HFF-Myc (cell line): ENCODE measurements at regions not wholly inside any gene's neighbourhood (a gene's known extent, or its start where the extent isn't known, plus 50 kb on each side); places are given as distances from the start of the nearest gene placed in this dataset.
"Not testable (repeated sequence)": the region's sequence is repeated elsewhere in the genome, so short reads cannot be mapped to it uniquely, and the experiment has no call there.

Experiments used
- DNase-seq: peaks from one replicate; pipeline ENCODE4 v3.0.0-alpha.2; 2011; ENCODE audit warnings: low read depth; ENCODE audit errors: extremely low read depth
- H3K4me3 ChIP-seq: replicated peaks from 2 replicates; pipeline ENCODE4 v1.5.1; 2011; ENCODE audit warnings: low read depth, mild to moderate bottlenecking, control low read depth, low read length
- TF ChIP-seq, protein P1 (sequence below): IDR thresholded peaks from 2 replicates; pipeline ENCODE4 v1.5.1; 2012; ENCODE audit warnings: mild to moderate bottlenecking, low read depth, low read length, control low read depth; ENCODE audit errors: missing control alignments

- TF ChIP-seq, protein P1, sequence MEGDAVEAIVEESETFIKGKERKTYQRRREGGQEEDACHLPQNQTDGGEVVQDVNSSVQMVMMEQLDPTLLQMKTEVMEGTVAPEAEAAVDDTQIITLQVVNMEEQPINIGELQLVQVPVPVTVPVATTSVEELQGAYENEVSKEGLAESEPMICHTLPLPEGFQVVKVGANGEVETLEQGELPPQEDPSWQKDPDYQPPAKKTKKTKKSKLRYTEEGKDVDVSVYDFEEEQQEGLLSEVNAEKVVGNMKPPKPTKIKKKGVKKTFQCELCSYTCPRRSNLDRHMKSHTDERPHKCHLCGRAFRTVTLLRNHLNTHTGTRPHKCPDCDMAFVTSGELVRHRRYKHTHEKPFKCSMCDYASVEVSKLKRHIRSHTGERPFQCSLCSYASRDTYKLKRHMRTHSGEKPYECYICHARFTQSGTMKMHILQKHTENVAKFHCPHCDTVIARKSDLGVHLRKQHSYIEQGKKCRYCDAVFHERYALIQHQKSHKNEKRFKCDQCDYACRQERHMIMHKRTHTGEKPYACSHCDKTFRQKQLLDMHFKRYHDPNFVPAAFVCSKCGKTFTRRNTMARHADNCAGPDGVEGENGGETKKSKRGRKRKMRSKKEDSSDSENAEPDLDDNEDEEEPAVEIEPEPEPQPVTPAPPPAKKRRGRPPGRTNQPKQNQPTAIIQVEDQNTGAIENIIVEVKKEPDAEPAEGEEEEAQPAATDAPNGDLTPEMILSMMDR: no peak
- no peak for DNase-seq
These were observed 224.2 kb downstream of the CNTN3 start for GRCh38 chr3:74390121-74390877.

GRCh38 chr3:74387111-74387735 lies 227.2 kb downstream of the CNTN3 start:
- TF ChIP-seq, protein P1: no peak
- no peak for DNase-seq
- no peak overlapping the region for H3K4me3 ChIP-seq

More at GRCh38 chr3:74390121-74390877, 224.2 kb downstream of the CNTN3 start:
- no peak overlapping the region for H3K4me3 ChIP-seq

- TF ChIP-seq, protein P1: no peak
- H3K4me3 ChIP-seq: no peak overlapping the region
- no peak for DNase-seq
These were observed 230.3 kb downstream of the CNTN3 start for GRCh38 chr3:74384159-74384558.

DNA sequence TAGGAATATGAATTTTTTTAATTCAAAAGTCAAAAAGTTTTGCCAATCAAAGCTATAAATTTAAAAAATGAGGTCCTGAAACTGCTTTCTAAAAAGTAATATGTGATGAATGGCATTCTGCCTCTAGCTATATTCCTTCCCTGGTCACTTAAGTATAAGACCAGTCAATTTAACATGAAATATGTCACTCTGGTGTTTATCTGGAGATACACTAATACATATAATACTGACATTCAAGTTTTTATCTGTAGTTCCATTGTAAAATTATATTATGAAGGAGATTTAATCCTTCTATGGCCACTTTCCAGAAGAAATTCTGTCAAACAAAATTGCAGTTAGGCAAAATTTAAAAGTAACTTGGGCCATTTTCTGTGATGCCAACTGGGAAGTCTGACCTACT lies 236.8 kb downstream of the CNTN3 start:
- DNase-seq: no peak
- no peak overlapping the region for H3K4me3 ChIP-seq
- TF ChIP-seq, protein P1: no peak

DNA sequence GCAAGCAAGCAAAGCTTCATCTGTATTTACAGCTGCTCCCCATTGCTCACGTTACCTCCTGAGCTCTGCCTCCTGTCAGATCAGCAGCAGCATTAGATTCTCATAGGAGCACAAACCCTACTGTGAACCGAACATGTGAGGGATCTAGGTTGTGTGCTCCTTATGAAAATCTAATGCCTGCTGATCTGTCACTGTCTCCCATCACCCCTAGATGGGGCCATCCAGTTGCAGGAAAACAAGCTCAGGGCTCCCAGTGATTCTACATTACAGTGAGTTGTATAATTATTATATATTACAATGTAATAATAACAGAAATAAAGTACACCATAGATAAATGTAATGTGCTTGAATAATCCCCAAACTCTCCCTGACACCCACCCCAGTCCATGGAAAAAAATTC lies 238.1 kb downstream of the CNTN3 start:
- not testable (repeated sequence) for DNase-seq, H3K4me3 ChIP-seq

GRCh38 chr3:74375653-74376052 lies 238.8 kb downstream of the CNTN3 start:
- no peak for DNase-seq
- TF ChIP-seq, protein P1: no peak
- no peak overlapping the region for H3K4me3 ChIP-seq

DNA sequence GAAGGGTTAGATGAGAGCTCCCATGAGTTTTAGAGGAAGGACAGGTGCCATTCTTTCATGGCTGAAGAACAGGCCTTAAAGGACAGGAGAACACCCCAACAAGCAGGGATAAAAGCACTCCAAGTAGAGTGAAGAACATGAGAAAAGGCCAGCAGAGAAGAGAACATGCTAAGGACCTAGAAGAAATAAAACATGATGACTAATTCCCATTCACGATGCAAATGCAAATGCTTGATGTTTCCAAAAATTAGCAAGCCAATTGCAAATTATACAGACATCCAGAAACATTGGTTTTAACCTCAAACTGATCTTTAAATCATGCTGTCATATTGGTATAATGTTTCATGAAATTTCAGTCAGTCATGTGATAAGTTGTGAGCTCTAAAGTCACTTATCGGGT lies 241.7 kb downstream of the CNTN3 start:
- no peak overlapping the region for H3K4me3 ChIP-seq
- TF ChIP-seq, protein P1: no peak
- no peak for DNase-seq
